Tibial nerve (tissue), 4 donors: ENCODE measurements at regions not wholly inside any gene's neighbourhood (a gene's known extent, or its start where the extent isn't known, plus 50 kb on each side); places are given as distances from the start of the nearest gene placed in this dataset.

Experiments used
- CTCF ChIP-seq, 5 experiments: fragments of 200-600 bp in 3 of 5; fragments of 450-650 bp in 2 of 5; sonication (generic) in 3 of 5; IDR thresholded peaks; one replicate each; pipeline ENCODE4 v1.5.1; 2016 to 2019; ENCODE audit warnings: antibody characterized with exemption in 5 of 5, mild to moderate bottlenecking in 3 of 5, moderate library complexity in 2 of 5
- EP300 ChIP-seq, 2 donors: sonication (generic); formaldehyde crosslinking; IDR thresholded peaks; one replicate each; pipeline ENCODE4 v1.6.1; 2017; ENCODE audit warnings: antibody characterized with exemption in 2 of 2, mild to moderate bottlenecking in 1 of 2
- POLR2A ChIP-seq, 2 donors: fragments of 450-650 bp; IDR thresholded peaks; one replicate each; pipeline ENCODE4 v1.6.1; 2017; ENCODE audit warnings: antibody characterized with exemption in 2 of 2, mild to moderate bottlenecking in 2 of 2, moderate library complexity in 2 of 2

GRCh38 chr5:167453246-167454030, 838.0 kb upstream of the WWC1 start:
- TF ChIP-seq CTCF (IDR thresholded peaks at IDR 0.05) (no peak), POLR2A (IDR thresholded peaks at IDR 0.05) (no peak), EP300 (IDR thresholded peaks at IDR 0.05) (no peak)
